IMR-90 (cell line): ENCODE measurements at regions not wholly inside any gene's neighbourhood (a gene's known extent, or its start where the extent isn't known, plus 50 kb on each side); places are given as distances from the start of the nearest gene placed in this dataset.

Experiments used
- ATAC-seq: fragments of 200-7000 bp; cut with Tn5 transposase; 2 replicates; pipeline ENCODE4 v1.9.1; 2020; ENCODE audit warnings: low read depth, mild to moderate bottlenecking, moderate library complexity
- BruUV-seq: library from RNA; stranded (reverse); fragments of 400-500 nt; replicated peaks from 2 replicates; lab custom pipeline; 2021; lab: Mats Ljungman, UMichigan
- CTCF ChIA-PET: fragments of 300-600 bp; formaldehyde crosslinking; extraction: SDS; loops from one replicate; lab custom pipeline; 2021; ENCODE audit warnings: antibody characterized with exemption; lab: Yijun Ruan, JAX
- POLR2A ChIA-PET: fragments of 300-600 bp; sonication (Branson Sonifier 250); formaldehyde crosslinking; loops from one replicate; lab custom pipeline; 2022; ENCODE audit warnings: antibody characterized with exemption; ENCODE audit not compliant: unreplicated experiment; lab: Charles Lee
- DNase-seq: peaks from one replicate; pipeline ENCODE4 v3.0.0; 2013
- H2AFZ ChIP-seq: replicated peaks from 2 replicates; pipeline ENCODE3; 2013; ENCODE audit warnings: low read length, mild to moderate bottlenecking; ENCODE audit not compliant: poor library complexity
- H2AK5ac ChIP-seq: 2 replicates; pipeline ENCODE4 v1.6.1; 2013; ENCODE audit warnings: low read depth, low read length, inconsistent platforms
- H2AK9ac ChIP-seq: replicated peaks from 2 replicates; pipeline ENCODE3; 2013; ENCODE audit warnings: mild to moderate bottlenecking, low read depth, low read length, moderate library complexity; ENCODE audit not compliant: poor library complexity
- H2BK120ac ChIP-seq: 2 replicates; pipeline ENCODE4 v1.6.1; 2013; ENCODE audit warnings: low read depth, low read length, inconsistent platforms
- H2BK15ac ChIP-seq: 3 replicates; pipeline ENCODE4 v1.6.1; 2013; ENCODE audit warnings: low read depth, low read length, inconsistent platforms
- H2BK20ac ChIP-seq: 2 replicates; pipeline ENCODE4 v1.6.1; 2013; ENCODE audit warnings: low read depth, mild to moderate bottlenecking, inconsistent platforms, low read length, moderate library complexity
- H2BK5ac ChIP-seq: 2 replicates; pipeline ENCODE4 v1.6.1; 2013; ENCODE audit warnings: mild to moderate bottlenecking, low read depth, low read length, inconsistent platforms; ENCODE audit not compliant: poor library complexity, severe bottlenecking
- H3K14ac ChIP-seq: replicated peaks from 2 replicates; pipeline ENCODE4 v1.6.1; 2013; ENCODE audit warnings: low read depth, low read length, inconsistent platforms
- H3K18ac ChIP-seq: 2 replicates; pipeline ENCODE4 v1.6.1; 2013; ENCODE audit warnings: low read depth, low read length, control low read depth
- H3K23ac ChIP-seq: 2 replicates; pipeline ENCODE4 v1.6.1; 2013; ENCODE audit warnings: low read depth, low read length, inconsistent platforms
- H3K27ac ChIP-seq: 2 replicates; pipeline ENCODE4 v1.5.1; 2013; ENCODE audit warnings: mild to moderate bottlenecking, control low read depth, low read length; ENCODE audit not compliant: insufficient read depth
- H3K27me3 ChIP-seq: 2 replicates; pipeline ENCODE4 v1.6.1; 2013; ENCODE audit warnings: low read length; ENCODE audit not compliant: control insufficient read depth, insufficient read depth
- H3K36me3 ChIP-seq: 2 replicates; pipeline ENCODE4 v1.6.1; 2013; ENCODE audit warnings: low read length, mixed read lengths; ENCODE audit not compliant: control insufficient read depth, insufficient read depth
- H3K4ac ChIP-seq: 2 replicates; pipeline ENCODE4 v1.6.1; 2013; ENCODE audit warnings: low read depth, low read length, inconsistent platforms
- H3K4me1 ChIP-seq: 2 replicates; pipeline ENCODE4 v1.6.1; 2013; ENCODE audit warnings: low read length, mixed read lengths; ENCODE audit not compliant: control insufficient read depth, insufficient read depth
- H3K4me2 ChIP-seq: 2 replicates; pipeline ENCODE4 v1.6.1; 2013; ENCODE audit warnings: low read depth, mild to moderate bottlenecking, control low read depth, low read length, moderate library complexity
- H3K4me3 ChIP-seq: 2 replicates; pipeline ENCODE4 v1.5.1; 2013; ENCODE audit warnings: low read depth, mild to moderate bottlenecking, control low read depth, low read length, moderate library complexity; ENCODE audit not compliant: insufficient read depth
- H3K56ac ChIP-seq: 2 replicates; pipeline ENCODE4 v1.6.1; 2013; ENCODE audit warnings: low read length, inconsistent platforms; ENCODE audit not compliant: insufficient read depth; ENCODE audit errors: extremely low read depth
- H3K79me1 ChIP-seq, 2 experiments: 2 replicates each; pipeline ENCODE4 v1.6.1; 2013; ENCODE audit warnings: low read length in 2 of 2, inconsistent platforms in 1 of 2, low read depth in 1 of 2
- H3K9ac ChIP-seq: 2 replicates; pipeline ENCODE4 v1.6.1; 2013; ENCODE audit warnings: low read depth, low read length, control low read depth
- H3K9me1 ChIP-seq: 2 replicates; pipeline ENCODE4 v1.6.1; 2013; ENCODE audit warnings: low read length, inconsistent platforms; ENCODE audit not compliant: insufficient read depth
- H3K9me3 ChIP-seq: 2 replicates; pipeline ENCODE4 v1.6.1; 2013; ENCODE audit warnings: low read length; ENCODE audit not compliant: control insufficient read depth, insufficient read depth
- H4K20me1 ChIP-seq: 2 replicates; pipeline ENCODE4 v1.6.1; 2013; ENCODE audit warnings: low read length, inconsistent platforms; ENCODE audit not compliant: insufficient read depth
- H4K5ac ChIP-seq: 2 replicates; pipeline ENCODE4 v1.6.1; 2013; ENCODE audit warnings: mild to moderate bottlenecking, low read depth, low read length, control low read depth
- H4K8ac ChIP-seq, 2 experiments: 2 replicates each; pipeline ENCODE4 v1.6.1; 2013; ENCODE audit warnings: low read depth in 2 of 2, low read length in 2 of 2, control low read depth in 1 of 2, inconsistent platforms in 1 of 2
- H4K91ac ChIP-seq: 2 replicates; pipeline ENCODE4 v1.6.1; 2013; ENCODE audit warnings: low read depth, low read length, inconsistent platforms; ENCODE audit not compliant: insufficient read depth
- CEBPB ChIP-seq: IDR thresholded peaks from 2 replicates; pipeline ENCODE4 v1.6.1; 2012; ENCODE audit warnings: low read depth, low read length, improper control_type of control experiment
- CTCF ChIP-seq: conservative IDR thresholded peaks from 2 replicates; pipeline ENCODE4 v1.5.1; 2012; ENCODE audit warnings: mild to moderate bottlenecking, low read depth, low read length, improper control_type of control experiment
- WGBS, 2 experiments: methylation state at CpG; one replicate each; pipeline versions ENCODE4 v1.1.5 to v1.1.7; 2013; ENCODE audit warnings: missing lambda C conversion rate in 2 of 2; ENCODE audit not compliant: insufficient read length in 1 of 2; ENCODE audit errors: extremely low coverage in 2 of 2; 5-methylcytosine and 5-hydroxymethylcytosine counted together
- dilution Hi-C: fragments of 300-500 bp; cut with HindIII; formaldehyde crosslinking; loops from one replicate; pipeline ENCODE4 v1.14.3; 2018; ENCODE audit warnings: low sequenced_read_pairs; ENCODE audit not compliant: unreplicated experiment
- in situ Hi-C: fragments of 300-500 bp; cut with MboI; formaldehyde crosslinking; loops from 3 replicates; pipeline ENCODE4 v1.14.3; 2019; ENCODE audit warnings: low sequenced_read_pairs, inconsistent platforms, mixed read lengths
- intact Hi-C: fragments of 100-400 bp; cut with micrococcal nuclease; formaldehyde crosslinking; loops from 2 replicates; pipeline ENCODE4 v1.10.0; 2022

- Histone ChIP-seq H3K36me3 (no peaks in the 10 kb centered on the region), H3K23ac (no peak overlapping the region), H3K4me3 (no peak overlapping the region), H3K56ac (no peak overlapping the region), H3K27ac (no peak overlapping the region), H3K9me1 (peaks cover 2% of the 10 kb centered on the region), H2AK5ac (no peak overlapping the region), H3K14ac (no peak overlapping the region), H4K91ac (no peak overlapping the region), H4K5ac (no peak overlapping the region), H3K9me3 (no peaks in the 10 kb centered on the region), H3K9ac (no peak overlapping the region), H3K79me1 (peaks cover 16 to 25% of the 10 kb centered on the region in 2 experiments), H2BK5ac (no peak overlapping the region), H4K20me1 (no peaks in the 10 kb centered on the region; the same call in 1 of the 2 replicates), H2AK9ac (no peak overlapping the region), H2BK20ac (no peak overlapping the region), H4K8ac (no peak overlapping the region), H2BK120ac (no peak overlapping the region), H3K4ac (no peak overlapping the region), H3K27me3 (no peaks in the 10 kb centered on the region), H2AFZ (no peak overlapping the region), H3K4me1 (peaks cover 2% of the 10 kb centered on the region; the same call in 1 of the 2 replicates), H2BK15ac (no peak overlapping the region), H3K4me2 (no peak overlapping the region), H3K18ac (no peak overlapping the region)
- in situ Hi-C loops, result no loop called here
- dilution Hi-C loops, result no loop called here
- DNase-seq (peak; percentile 79), ATAC-seq (peak; percentile 91)
- ChIA-PET POLR2A (no interaction called here), CTCF (no interaction called here)
- intact Hi-C loops, result no loop called here
- TF ChIP-seq CTCF (no peak), CEBPB (peak; percentile 56)
- BruUV-seq, result no TSS peak
- WGBS, 2 experiments, result no CpG with 5 or more reads among the region's 3 CpGs
These were observed 78.8 kb downstream of the TET3 start for GRCh38 chr2:74063486-74063885.
